Mesenchymal stem cell (in vitro differentiated cells and primary cell): ENCODE measurements at regions not wholly inside any gene's neighbourhood (a gene's known extent, or its start where the extent isn't known, plus 50 kb on each side); places are given as distances from the start of the nearest gene placed in this dataset.
A peak's percentile ranks its signal among the peaks of the same experiment; 100 is the strongest.
"Not testable (repeated sequence)": the region's sequence is repeated elsewhere in the genome, so short reads cannot be mapped to it uniquely, and the experiment has no call there.

Experiments used
- DNase-seq: peaks from one replicate; pipeline ENCODE4 v3.0.0-alpha.2; 2013
- H2AFZ ChIP-seq: one replicate; pipeline ENCODE4 v1.6.1; 2013; ENCODE audit warnings: low read depth, mild to moderate bottlenecking, control low read depth, inconsistent platforms, low read length, moderate library complexity
- H2AK5ac ChIP-seq: 2 replicates; pipeline ENCODE4 v1.6.1; 2013; ENCODE audit warnings: low read length, moderate library complexity, mild to moderate bottlenecking, inconsistent platforms; ENCODE audit not compliant: severe bottlenecking
- H2BK120ac ChIP-seq: one replicate; pipeline ENCODE4 v1.6.1; 2013; ENCODE audit warnings: low read depth, mild to moderate bottlenecking, inconsistent platforms, low read length, moderate library complexity
- H2BK12ac ChIP-seq, 2 experiments: one replicate each; pipeline ENCODE4 v1.6.1; 2013; ENCODE audit warnings: inconsistent platforms in 2 of 2, low read length in 2 of 2, mild to moderate bottlenecking in 2 of 2, moderate library complexity in 2 of 2, control low read depth in 1 of 2
- H2BK15ac ChIP-seq: one replicate; pipeline ENCODE4 v1.6.1; 2013; ENCODE audit warnings: mild to moderate bottlenecking, low read depth, inconsistent platforms; ENCODE audit not compliant: poor library complexity, severe bottlenecking
- H2BK5ac ChIP-seq: 2 replicates; pipeline ENCODE4 v1.6.1; 2013; ENCODE audit warnings: low read depth, mild to moderate bottlenecking, low read length, control low read depth, inconsistent platforms; ENCODE audit not compliant: poor library complexity, severe bottlenecking
- H3K14ac ChIP-seq, 2 experiments: one replicate each; pipeline ENCODE4 v1.6.1; 2013; ENCODE audit warnings: inconsistent platforms in 2 of 2, low read length in 2 of 2, control low read depth in 1 of 2, mild to moderate bottlenecking in 1 of 2, moderate library complexity in 1 of 2
- H3K18ac ChIP-seq, 2 experiments: one replicate each; pipeline ENCODE4 v1.6.1; 2013; ENCODE audit warnings: inconsistent platforms in 2 of 2, low read length in 2 of 2, control low read depth in 1 of 2, low read depth in 1 of 2, mild to moderate bottlenecking in 1 of 2
- H3K23ac ChIP-seq, 2 experiments: one replicate each; pipeline ENCODE4 v1.6.1; 2013; ENCODE audit warnings: inconsistent platforms in 2 of 2, low read length in 2 of 2, mild to moderate bottlenecking in 2 of 2, moderate library complexity in 2 of 2, control low read depth in 1 of 2
- H3K27ac ChIP-seq: 2 replicates; pipeline ENCODE4 v1.5.1; 2013; ENCODE audit warnings: mild to moderate bottlenecking, moderate library complexity, low read length, control low read depth, inconsistent platforms; ENCODE audit not compliant: poor library complexity, severe bottlenecking
- H3K27me3 ChIP-seq, 2 experiments: 2 replicates each; pipeline versions ENCODE4 v1.6.1 to v1.7.0; 2013; ENCODE audit warnings: low read length in 2 of 2, mild to moderate bottlenecking in 2 of 2, moderate library complexity in 2 of 2, control low read depth in 1 of 2, inconsistent platforms in 1 of 2; ENCODE audit not compliant: control insufficient read depth in 1 of 2, insufficient read depth in 1 of 2
- H3K36me3 ChIP-seq, 2 experiments: 2 replicates each; pipeline versions ENCODE4 v1.6.1 to v1.7.0; 2013; ENCODE audit warnings: low read length in 2 of 2, control low read depth in 1 of 2, inconsistent platforms in 1 of 2, low read depth in 1 of 2, mild to moderate bottlenecking in 1 of 2; ENCODE audit not compliant: insufficient read depth in 2 of 2, control insufficient read depth in 1 of 2
- H3K4ac ChIP-seq, 2 experiments: one replicate each; pipeline ENCODE4 v1.6.1; 2013; ENCODE audit warnings: inconsistent platforms in 2 of 2, low read length in 2 of 2, mild to moderate bottlenecking in 2 of 2, moderate library complexity in 2 of 2, control low read depth in 1 of 2, low read depth in 1 of 2
- H3K4me1 ChIP-seq: 2 replicates; pipeline ENCODE4 v1.6.1; 2013; ENCODE audit warnings: low read depth, low read length, control low read depth; ENCODE audit not compliant: control insufficient read depth, insufficient read depth
- H3K4me2 ChIP-seq: 2 replicates; pipeline ENCODE4 v1.6.1; 2013; ENCODE audit warnings: low read length, mild to moderate bottlenecking, inconsistent platforms; ENCODE audit not compliant: poor library complexity, severe bottlenecking
- H3K4me3 ChIP-seq, 2 experiments: 2 replicates each; pipeline versions ENCODE4 v1.5.1 to v1.7.0; 2013; ENCODE audit warnings: low read length in 2 of 2, mild to moderate bottlenecking in 2 of 2, control low read depth in 1 of 2, low read depth in 1 of 2; ENCODE audit not compliant: insufficient read depth in 1 of 2
- H3K79me1 ChIP-seq: replicated peaks from 2 replicates; pipeline ENCODE4 v1.6.1; 2013; ENCODE audit warnings: mild to moderate bottlenecking, control low read depth, low read length, inconsistent platforms; ENCODE audit not compliant: poor library complexity, severe bottlenecking
- H3K9ac ChIP-seq: 2 replicates; pipeline ENCODE4 v1.7.0; 2013; ENCODE audit warnings: mild to moderate bottlenecking, low read length, moderate library complexity
- H3K9me3 ChIP-seq: 2 replicates; pipeline ENCODE4 v1.7.0; 2013; ENCODE audit warnings: mild to moderate bottlenecking, low read length; ENCODE audit not compliant: control insufficient read depth
- H4K8ac ChIP-seq: one replicate; pipeline ENCODE4 v1.6.1; 2013; ENCODE audit warnings: inconsistent platforms, mild to moderate bottlenecking, low read length, moderate library complexity
- H4K91ac ChIP-seq: one replicate; pipeline ENCODE4 v1.6.1; 2013; ENCODE audit warnings: mild to moderate bottlenecking, low read length, inconsistent platforms
- WGBS: methylation state at CpG from one replicate; pipeline ENCODE4 v1.1.7; 2013; ENCODE audit warnings: mixed read lengths; 5-methylcytosine and 5-hydroxymethylcytosine counted together

DNA sequence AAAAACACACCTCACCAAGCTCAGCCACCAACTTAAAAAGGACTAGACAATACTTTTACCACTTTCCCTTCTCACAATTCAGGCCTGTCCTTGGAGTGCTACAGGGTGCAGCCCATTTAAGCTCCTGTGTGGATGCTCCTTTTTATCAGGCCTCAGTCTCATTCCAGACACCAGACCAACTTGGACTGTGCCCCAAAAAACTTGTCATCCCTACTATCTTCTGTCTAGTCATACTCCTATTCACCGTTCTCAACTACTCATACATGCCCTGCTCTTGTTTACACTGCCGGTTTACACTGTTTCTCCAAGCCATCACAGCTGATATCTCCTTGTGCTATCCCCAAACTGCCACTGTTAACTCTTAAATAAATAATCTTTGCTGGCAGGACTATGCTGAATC is 242.8 kb upstream of the PROK2 start:
- peak; percentile 29 for DNase-seq
- H2BK12ac ChIP-seq, H3K27me3 ChIP-seq, H3K18ac ChIP-seq, H2AFZ ChIP-seq, H3K9ac ChIP-seq, H3K4me2 ChIP-seq, H3K9me3 ChIP-seq, H4K91ac ChIP-seq, H3K4me1 ChIP-seq, H2BK15ac ChIP-seq, H3K27ac ChIP-seq, H3K14ac ChIP-seq, H3K79me1 ChIP-seq, H3K4me3 ChIP-seq, H3K4ac ChIP-seq, H2AK5ac ChIP-seq, H3K23ac ChIP-seq, H2BK5ac ChIP-seq, H2BK120ac ChIP-seq, H3K36me3 ChIP-seq: not testable (repeated sequence)
- 12% methylated on average over 2 of the region's 2 CpGs for WGBS
- peak overlapping the region; percentile 7 for H4K8ac ChIP-seq

DNA sequence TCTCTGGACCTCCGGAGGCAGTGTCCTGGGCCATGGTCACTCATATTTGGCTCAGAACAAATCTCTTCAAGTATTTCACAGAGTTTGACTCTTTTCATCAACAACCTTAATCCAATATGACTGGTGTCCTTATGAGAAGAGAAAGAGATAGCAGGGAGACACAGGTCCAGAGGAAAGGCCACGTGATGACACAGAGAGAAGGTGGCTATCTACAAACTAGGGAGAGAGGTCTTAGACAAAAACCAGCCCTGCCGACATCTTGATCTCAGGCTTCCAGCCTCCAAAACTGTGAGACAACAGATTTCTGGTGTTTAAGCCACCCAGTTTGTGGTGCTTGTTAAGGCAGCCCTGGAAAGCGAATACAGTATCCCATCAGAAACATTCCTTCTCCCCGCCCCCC is 237.1 kb upstream of the PROK2 start:
- Histone ChIP-seq H3K14ac (no peak overlapping the region), H3K9me3 (no peaks in the 10 kb centered on the region), H3K36me3 (no peaks in the 10 kb centered on the region), H3K27me3 (no peaks in the 10 kb centered on the region), H3K18ac (no peak overlapping the region), H2AFZ (no peak overlapping the region), H2AK5ac (no peak overlapping the region), H3K9ac (no peak overlapping the region), H2BK12ac (no peak overlapping the region), H2BK15ac (no peak overlapping the region), H4K8ac (no peak overlapping the region), H2BK120ac (no peak overlapping the region), H3K4ac (no peak overlapping the region), H4K91ac (no peak overlapping the region), H2BK5ac (no peak overlapping the region), H3K23ac (no peak overlapping the region), H3K4me1 (peaks cover 2% of the 10 kb centered on the region), H3K4me3 (no peak overlapping the region), H3K79me1 (no peaks in the 10 kb centered on the region), H3K27ac (no peak overlapping the region), H3K4me2 (no peak overlapping the region)
- 95% methylated on average over 5 of the region's 5 CpGs for WGBS
- no peak for DNase-seq

DNA sequence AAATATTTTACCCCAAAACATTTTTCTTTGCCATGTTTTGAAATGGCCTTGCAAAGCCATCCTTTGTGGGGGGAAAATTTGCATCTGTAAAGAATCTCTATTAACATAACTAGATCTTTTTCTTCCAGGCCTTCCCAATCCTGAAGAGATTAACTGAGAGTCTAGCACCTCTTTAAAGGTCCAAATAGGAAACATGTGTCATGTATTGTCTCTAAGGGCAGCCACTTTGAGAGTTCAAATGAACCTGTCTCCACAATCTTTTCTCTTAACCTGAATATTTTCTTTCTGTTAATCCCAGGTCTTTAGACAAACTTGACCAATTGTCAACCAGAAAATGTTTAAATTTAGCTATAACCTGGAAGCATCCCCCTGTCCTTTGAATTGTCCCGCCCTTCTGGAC is 236.6 kb upstream of the PROK2 start:
- Histone ChIP-seq H4K8ac (no peak overlapping the region), H3K18ac (no peak overlapping the region), H3K36me3 (no peaks in the 10 kb centered on the region), H3K4me3 (no peak overlapping the region), H3K9ac (no peak overlapping the region), H2BK15ac (no peak overlapping the region), H2AK5ac (no peak overlapping the region), H3K23ac (no peak overlapping the region), H3K14ac (no peak overlapping the region), H2BK12ac (no peak overlapping the region), H3K4ac (no peak overlapping the region), H2BK5ac (no peak overlapping the region), H3K27ac (no peak overlapping the region), H3K9me3 (no peaks in the 10 kb centered on the region), H2AFZ (no peak overlapping the region), H3K4me1 (peaks cover 2% of the 10 kb centered on the region), H3K4me2 (no peak overlapping the region), H3K79me1 (no peaks in the 10 kb centered on the region), H3K27me3 (no peaks in the 10 kb centered on the region), H2BK120ac (no peak overlapping the region), H4K91ac (no peak overlapping the region)
- DNase-seq: no peak
- WGBS: 94% methylated on average over 1 of the region's 1 CpG

DNA sequence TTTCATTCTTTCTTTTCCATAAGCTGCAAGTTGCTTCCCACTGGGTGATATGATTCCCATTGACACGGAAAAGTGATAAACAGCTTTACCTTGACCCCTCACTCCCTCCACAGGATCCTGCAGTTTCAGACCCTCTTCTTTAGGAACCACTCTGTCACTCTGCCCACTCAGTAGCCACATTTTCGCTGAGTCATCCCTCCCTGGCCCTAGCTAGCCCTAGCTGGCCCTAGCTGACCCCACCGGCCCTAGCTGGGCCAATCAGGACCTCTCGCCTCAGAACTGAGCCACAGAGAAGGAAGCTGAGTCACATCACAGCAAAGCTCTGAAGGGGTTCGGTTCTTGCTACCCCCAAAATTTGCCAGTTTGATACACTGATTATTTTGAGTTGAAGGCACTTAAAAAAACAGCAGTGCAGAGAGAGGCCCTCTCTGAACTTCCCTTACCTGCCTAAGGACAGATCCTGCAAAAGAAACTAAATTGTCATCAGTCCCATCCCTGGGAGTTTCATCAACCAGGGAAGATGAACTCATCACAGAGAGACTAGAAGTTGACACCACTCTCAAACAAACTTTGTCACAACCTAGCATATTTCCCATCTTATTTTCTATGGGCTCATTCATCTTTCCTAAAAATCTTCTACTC is 233.5 kb upstream of the PROK2 start:
- Histone ChIP-seq H3K27me3 (no peaks in the 10 kb centered on the region), H2BK5ac (no peak overlapping the region)

More for the DNA sequence above, 233.5 kb upstream of the PROK2 start:
- no peak overlapping the region for H4K91ac ChIP-seq
- no peak overlapping the region for H3K9ac ChIP-seq
- 58% methylated on average over 5 of the region's 5 CpGs for WGBS
- H3K23ac ChIP-seq: no peak overlapping the region
- no peak overlapping the region for H3K27ac ChIP-seq
- H3K4ac ChIP-seq: no peak overlapping the region
- no peak overlapping the region for H3K14ac ChIP-seq
- peaks cover 2% of the 10 kb centered on the region for H3K4me1 ChIP-seq
- H3K4me3 ChIP-seq: no peak overlapping the region
- H2BK15ac ChIP-seq: peak overlapping the region; percentile 83
- H2AFZ ChIP-seq: no peak overlapping the region
- no peaks in the 10 kb centered on the region for H3K36me3 ChIP-seq
- peak; percentile 27 for DNase-seq
- no peak overlapping the region for H3K4me2 ChIP-seq
- H2BK12ac ChIP-seq: peak overlapping the region in 1 of 2 experiments; percentile 8
- no peak overlapping the region for H2AK5ac ChIP-seq
- H4K8ac ChIP-seq: peak overlapping the region; percentile 57
- H3K9me3 ChIP-seq: no peaks in the 10 kb centered on the region
- H3K79me1 ChIP-seq: no peaks in the 10 kb centered on the region
- peak overlapping the region; percentile 37 to 48 for H3K18ac ChIP-seq
- no peak overlapping the region for H2BK120ac ChIP-seq
